GM18907 (cell line): ENCODE measurements at regions not wholly inside any gene's neighbourhood (a gene's known extent, or its start where the extent isn't known, plus 50 kb on each side); places are given as distances from the start of the nearest gene placed in this dataset.
"Not testable (repeated sequence)": the region's sequence is repeated elsewhere in the genome, so short reads cannot be mapped to it uniquely, and the experiment has no call there.

Source experiments
- ATAC-seq: cut with Tn5 transposase; IDR thresholded peaks from one replicate; pipeline ENCODE4 v1.9.1; 2021; ENCODE audit warnings: mild to moderate bottlenecking, moderate library complexity; ENCODE audit not compliant: unreplicated experiment

GRCh38 chr14:37711831-37712475 is 116.5 kb downstream of the TTC6 start:
- no peak for ATAC-seq

GRCh38 chr14:37712476-37712860 is 117.0 kb downstream of the TTC6 start:
- not testable (repeated sequence) for ATAC-seq

GRCh38 chr14:37712976-37713431 is 117.6 kb downstream of the TTC6 start:
- ATAC-seq: no peak

- no peak for ATAC-seq
Measured at GRCh38 chr14:37720131-37720530, 124.7 kb downstream of the TTC6 start.

GRCh38 chr14:37721976-37722659 is 126.7 kb downstream of the TTC6 start:
- no peak for ATAC-seq

GRCh38 chr14:37723515-37723914 is 128.1 kb downstream of the TTC6 start:
- ATAC-seq: no peak

GRCh38 chr14:37726708-37727107 is 131.3 kb downstream of the TTC6 start:
- no peak for ATAC-seq

- no peak for ATAC-seq
Measured at GRCh38 chr14:37729218-37729617, 133.8 kb downstream of the TTC6 start.

GRCh38 chr14:37731094-37731493 is 135.7 kb downstream of the TTC6 start:
- ATAC-seq: no peak

- no peak for ATAC-seq
Measured at GRCh38 chr14:37745657-37746056, 150.2 kb downstream of the TTC6 start.

GRCh38 chr14:37746140-37746832 is 150.9 kb downstream of the TTC6 start:
- ATAC-seq: no peak

- ATAC-seq: no peak
Measured at GRCh38 chr14:37753459-37753858, 158.0 kb downstream of the TTC6 start.

- not testable (repeated sequence) for ATAC-seq
Measured at GRCh38 chr14:37760275-37760674, 164.8 kb downstream of the TTC6 start.

- no peak for ATAC-seq
Measured at GRCh38 chr14:37763266-37763665, 167.8 kb downstream of the TTC6 start.

- ATAC-seq: not testable (repeated sequence)
Measured at GRCh38 chr14:37772283-37772682, 176.9 kb downstream of the TTC6 start.

- no peak for ATAC-seq
Measured at GRCh38 chr14:37776791-37777499, 181.5 kb downstream of the TTC6 start.

- ATAC-seq: no peak
Measured at GRCh38 chr14:37778135-37778943, 182.9 kb downstream of the TTC6 start.

- ATAC-seq: no peak
Measured at GRCh38 chr14:37779480-37779879, 184.1 kb downstream of the TTC6 start.

- ATAC-seq: not testable (repeated sequence)
Measured at GRCh38 chr14:37780731-37781130, 185.3 kb downstream of the TTC6 start.

- ATAC-seq: not testable (repeated sequence)
Measured at GRCh38 chr14:37784203-37784826, 188.9 kb downstream of the TTC6 start.
